ENCODE measurements at regions not wholly inside any gene's neighbourhood (a gene's known extent, or its start where the extent isn't known, plus 50 kb on each side); places are given as distances from the start of the nearest gene placed in this dataset.

GRCh38 chr9:106432631-106433030 lies 430.3 kb upstream of the ZNF462 start:
- H3K4me2 ChIP-seq (ENCODE audit: low read length) = no peak overlapping the region
- no peaks in the 10 kb centered on the region for H3K9me2 ChIP-seq (ENCODE audit: insufficient read depth, low read length)
- H3K36me3 ChIP-seq (ENCODE audit: insufficient read depth, low read length) = no peaks in the 10 kb centered on the region
- no peaks in the 10 kb centered on the region for H3K27me3 ChIP-seq (ENCODE audit: insufficient read depth, low read depth, low read length)
- H4K20me1 ChIP-seq (ENCODE audit: insufficient read depth) = no peaks in the 10 kb centered on the region
- H3K9me3 ChIP-seq (ENCODE audit: low read length) = no peaks in the 10 kb centered on the region
- no peak overlapping the region for H3K27ac ChIP-seq (ENCODE audit: low read length)
- H3K9ac ChIP-seq (ENCODE audit: low read length) = no peak overlapping the region
- no peaks in the 10 kb centered on the region for H3K79me2 ChIP-seq (replicated peaks; ENCODE audit: insufficient read depth, low read length)
- TF ChIP-seq EP300 (conservative IDR thresholded peaks at IDR 0.05; ENCODE audit: poor library complexity, severe bottlenecking) (no peak), CTCF (IDR thresholded peaks at IDR 0.05; ENCODE audit: poor library complexity, severe bottlenecking) (no peak), EZH2 (IDR thresholded peaks at IDR 0.05; ENCODE audit: borderline replicate concordance, insufficient read depth, low read length, poor library complexity, severe bottlenecking) (no peak), REST (IDR thresholded peaks at IDR 0.05; ENCODE audit: borderline replicate concordance) (no peak), TAF1 (IDR thresholded peaks at IDR 0.05; ENCODE audit: low read depth) (no peak), POLR2AphosphoS5 (IDR thresholded peaks at IDR 0.05) (no peak), SMC3 (conservative IDR thresholded peaks at IDR 0.05; ENCODE audit: poor library complexity) (no peak), RAD21 (conservative IDR thresholded peaks at IDR 0.05) (no peak), MXI1 (conservative IDR thresholded peaks at IDR 0.05; ENCODE audit: poor library complexity, severe bottlenecking) (no peak)
- no peak overlapping the region for H2AFZ ChIP-seq (ENCODE audit: low read depth, low read length)
- H3F3A ChIP-seq (ENCODE audit: insufficient read depth, low read length, poor library complexity, severe bottlenecking) = no peaks in the 10 kb centered on the region
- no peak overlapping the region for H3K4me3 ChIP-seq (ENCODE audit: low read length)

- H3K4me3 ChIP-seq (ENCODE audit: low read length) = no peak overlapping the region
- no peaks in the 10 kb centered on the region for H3K36me3 ChIP-seq (ENCODE audit: insufficient read depth, low read length)
- no peak overlapping the region for H3K9ac ChIP-seq (ENCODE audit: low read length)
- H3K4me2 ChIP-seq (ENCODE audit: low read length) = no peak overlapping the region
- no peaks in the 10 kb centered on the region for H3K79me2 ChIP-seq (replicated peaks; ENCODE audit: insufficient read depth, low read length)
- H3K9me2 ChIP-seq (ENCODE audit: insufficient read depth, low read length) = no peaks in the 10 kb centered on the region
- TF ChIP-seq POLR2AphosphoS5 (IDR thresholded peaks at IDR 0.05) = no peak
- no peak for TF ChIP-seq TAF1 (IDR thresholded peaks at IDR 0.05; ENCODE audit: low read depth)
- TF ChIP-seq CTCF (IDR thresholded peaks at IDR 0.05; ENCODE audit: poor library complexity, severe bottlenecking) = no peak
- no peak for TF ChIP-seq EP300 (conservative IDR thresholded peaks at IDR 0.05; ENCODE audit: poor library complexity, severe bottlenecking)
- no peak for TF ChIP-seq REST (IDR thresholded peaks at IDR 0.05; ENCODE audit: borderline replicate concordance)
- TF ChIP-seq EZH2 (IDR thresholded peaks at IDR 0.05; ENCODE audit: borderline replicate concordance, insufficient read depth, low read length, poor library complexity, severe bottlenecking) = no peak
- no peak for TF ChIP-seq MXI1 (conservative IDR thresholded peaks at IDR 0.05; ENCODE audit: poor library complexity, severe bottlenecking)
- no peak for TF ChIP-seq SMC3 (conservative IDR thresholded peaks at IDR 0.05; ENCODE audit: poor library complexity)
- no peak for TF ChIP-seq RAD21 (conservative IDR thresholded peaks at IDR 0.05)
- H3F3A ChIP-seq (ENCODE audit: insufficient read depth, low read length, poor library complexity, severe bottlenecking) = no peaks in the 10 kb centered on the region
- no peak overlapping the region for H3K27ac ChIP-seq (ENCODE audit: low read length)
- no peaks in the 10 kb centered on the region for H3K9me3 ChIP-seq (ENCODE audit: low read length)
- H2AFZ ChIP-seq (ENCODE audit: low read depth, low read length) = no peak overlapping the region
- H3K27me3 ChIP-seq (ENCODE audit: insufficient read depth, low read depth, low read length) = no peaks in the 10 kb centered on the region
- no peaks in the 10 kb centered on the region for H4K20me1 ChIP-seq (ENCODE audit: insufficient read depth)
Observed at GRCh38 chr9:106438928-106439327, 424.0 kb upstream of the ZNF462 start.

All from neural cell (in vitro differentiated cells).